ENCODE measurements at regions not wholly inside any gene's neighbourhood (a gene's known extent, or its start where the extent isn't known, plus 50 kb on each side); places are given as distances from the start of the nearest gene placed in this dataset.

GRCh38 chr22:49046546-49047361, 780.9 kb downstream of the BRD1 start:
- DNase-seq (ENCODE audit: low read depth) = no peak

- DNase-seq (ENCODE audit: low read depth) = no peak
Observed at GRCh38 chr22:49046000-49046545, 781.6 kb downstream of the BRD1 start.

DNA sequence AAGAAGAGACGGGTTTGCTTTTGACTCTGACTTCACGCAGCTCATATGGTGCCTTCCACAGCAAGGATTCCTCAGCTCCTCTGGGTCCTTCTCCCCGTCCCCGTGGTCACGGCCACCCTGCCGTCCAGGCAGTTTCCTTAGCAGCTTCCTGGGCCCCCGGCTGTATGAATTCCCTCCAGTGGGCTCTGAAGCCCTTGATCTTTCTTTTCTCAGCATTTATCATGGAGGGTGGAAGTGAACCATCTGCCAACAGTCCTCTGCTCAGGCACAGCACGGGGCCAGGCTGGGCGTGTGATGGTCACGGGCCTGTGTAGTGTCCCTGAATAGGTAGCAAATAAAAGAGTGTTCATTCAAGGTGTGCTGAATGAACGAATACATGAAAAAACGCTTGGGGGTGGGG, 782.4 kb downstream of the BRD1 start:
- DNase-seq (ENCODE audit: low read depth) = no peak

GRCh38 chr22:49044776-49045175, 782.9 kb downstream of the BRD1 start:
- no peak for DNase-seq (ENCODE audit: low read depth)

DNA sequence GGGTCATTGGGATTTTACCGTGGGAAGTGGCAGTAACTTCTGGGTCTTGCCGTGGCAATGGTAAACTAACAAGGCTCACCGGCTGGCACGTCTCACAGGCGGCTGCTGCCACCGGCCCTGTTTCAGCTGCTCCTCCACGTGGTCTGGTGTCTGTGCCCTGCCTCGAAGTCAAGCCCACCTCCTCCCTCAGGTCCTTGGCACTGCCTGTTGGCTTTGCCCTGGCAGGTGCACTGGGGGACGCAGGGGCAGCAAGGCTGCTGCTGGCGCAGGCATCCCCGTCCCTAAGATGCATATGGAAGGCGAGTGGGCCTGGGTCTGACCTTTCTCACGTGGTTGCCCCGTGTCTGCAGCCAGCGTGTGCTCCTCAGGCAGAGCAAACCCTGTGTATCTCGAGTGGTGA, 783.6 kb downstream of the BRD1 start:
- no peak for DNase-seq (ENCODE audit: low read depth)

- DNase-seq (ENCODE audit: low read depth) = no peak
Observed at GRCh38 chr22:49042877-49043859, 784.5 kb downstream of the BRD1 start.

GRCh38 chr22:49042066-49042465, 785.6 kb downstream of the BRD1 start:
- no peak for DNase-seq (ENCODE audit: low read depth)

- DNase-seq (ENCODE audit: low read depth) = no peak
Observed at GRCh38 chr22:49040754-49041467, 786.8 kb downstream of the BRD1 start.

GRCh38 chr22:49040111-49040510, 787.6 kb downstream of the BRD1 start:
- no peak for DNase-seq (ENCODE audit: low read depth)

DNA sequence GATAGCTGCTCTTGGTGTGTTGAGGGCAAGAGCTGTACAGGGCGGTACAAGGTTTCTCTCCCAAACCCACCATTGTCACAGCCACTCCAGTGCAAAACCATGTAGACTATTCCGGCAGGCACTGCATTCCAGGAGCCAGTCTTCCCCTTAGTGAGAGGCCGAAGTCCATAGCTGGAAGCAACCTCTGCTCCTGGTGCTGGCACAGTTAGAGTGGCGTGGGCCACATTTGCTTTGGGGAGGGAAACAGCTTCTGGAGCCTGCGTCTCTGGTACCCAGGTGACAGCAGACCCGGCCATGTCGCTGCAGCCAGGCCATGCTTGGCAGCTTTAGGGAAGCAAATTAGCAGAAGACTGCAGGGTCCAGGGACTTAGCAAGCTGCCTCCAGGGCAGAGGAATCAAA, 788.0 kb downstream of the BRD1 start:
- no peak for DNase-seq (ENCODE audit: low read depth)

GRCh38 chr22:49037701-49038245, 789.9 kb downstream of the BRD1 start:
- no peak for DNase-seq (ENCODE audit: low read depth)

- no peak for DNase-seq (ENCODE audit: low read depth)
Observed at GRCh38 chr22:49036513-49036912, 791.2 kb downstream of the BRD1 start.

DNA sequence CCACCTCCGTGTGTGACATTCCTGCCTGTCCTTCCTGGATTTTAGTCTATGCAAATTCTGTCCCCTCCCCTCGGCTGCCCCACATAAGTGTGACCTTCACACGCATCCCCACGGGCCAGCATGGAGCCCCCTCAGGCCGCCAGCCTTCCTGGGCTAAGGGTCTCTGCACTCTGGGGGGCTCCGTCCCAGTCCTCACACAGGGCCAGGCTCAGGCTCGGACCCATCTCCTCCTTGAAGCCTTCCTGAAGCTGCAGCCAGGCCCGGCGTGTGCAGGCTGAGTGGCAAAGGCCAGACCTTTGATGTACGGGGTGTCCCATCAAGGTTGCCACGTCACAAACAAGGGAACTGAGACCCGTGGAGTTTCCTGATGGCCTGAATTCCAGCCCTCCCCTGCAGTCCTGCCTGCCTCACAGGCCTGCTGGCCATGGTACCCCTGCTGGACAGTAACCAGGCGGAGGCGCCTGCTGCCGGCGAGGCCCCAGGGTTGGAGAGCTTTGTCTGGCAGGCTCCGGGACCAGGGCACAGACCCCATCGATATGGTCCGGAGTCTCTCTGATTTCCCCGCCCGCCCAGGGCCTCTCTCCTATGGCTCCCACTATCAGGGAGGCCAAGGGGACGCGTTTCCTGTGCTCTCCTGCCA, 791.7 kb downstream of the BRD1 start:
- DNase-seq (ENCODE audit: low read depth) = no peak

- no peak for DNase-seq (ENCODE audit: low read depth)
Observed at GRCh38 chr22:49034836-49035817, 792.5 kb downstream of the BRD1 start.

GRCh38 chr22:49033616-49034015, 794.1 kb downstream of the BRD1 start:
- no peak for DNase-seq (ENCODE audit: low read depth)

DNA sequence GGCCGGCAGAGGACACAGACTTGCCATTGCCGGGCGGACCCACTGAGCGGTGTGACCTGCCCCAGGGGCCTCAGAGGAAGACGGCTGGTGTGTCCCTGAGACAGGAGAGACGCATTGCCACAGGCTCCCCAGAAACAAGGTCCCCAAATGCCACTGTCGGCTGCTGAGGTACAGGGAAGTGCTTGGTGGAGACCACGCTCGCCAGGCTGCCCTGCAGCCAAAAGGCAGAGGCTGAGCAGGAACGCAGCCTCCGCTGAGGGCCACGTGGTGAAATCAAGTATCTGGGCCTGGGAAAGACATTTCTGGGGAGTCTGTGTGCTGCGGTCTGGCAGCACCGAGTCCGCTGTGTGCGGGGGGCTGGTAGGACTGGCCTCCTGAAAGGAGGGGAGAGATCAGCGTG, 794.9 kb downstream of the BRD1 start:
- no peak for DNase-seq (ENCODE audit: low read depth)

GRCh38 chr22:49031746-49032330, 795.8 kb downstream of the BRD1 start:
- DNase-seq (ENCODE audit: low read depth) = no peak

GRCh38 chr22:49028111-49028510, 799.6 kb downstream of the BRD1 start:
- no peak for DNase-seq (ENCODE audit: low read depth)

DNA sequence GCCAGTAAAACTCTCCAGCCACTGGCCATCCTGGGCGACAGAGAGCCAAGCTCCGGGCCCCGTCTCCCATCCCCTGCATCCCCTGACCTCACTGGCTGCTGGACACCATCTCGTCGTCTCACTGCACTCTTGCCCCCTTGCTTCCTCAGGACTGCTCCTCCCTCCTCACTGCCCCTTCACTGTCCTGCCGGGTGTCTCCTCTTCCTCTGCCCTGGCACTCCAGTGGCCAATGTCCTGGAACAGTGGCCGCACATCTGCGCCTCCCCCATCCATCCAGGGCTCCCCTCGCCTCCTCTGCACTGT, 800.4 kb downstream of the BRD1 start:
- DNase-seq (ENCODE audit: low read depth) = no peak

Data from HS-5 (cell line).